SK-N-SH (cell line): ENCODE measurements at regions not wholly inside any gene's neighbourhood (a gene's known extent, or its start where the extent isn't known, plus 50 kb on each side); places are given as distances from the start of the nearest gene placed in this dataset.

Experiments
- CTCF ChIA-PET: fragments of 300-600, 350-600 bp; formaldehyde crosslinking; extraction: SDS; loops from one replicate; lab custom pipeline; 2021; lab: Yijun Ruan, JAX
- POLR2A ChIA-PET: fragments of 350-600 bp; sonication (Branson Sonifier 250); formaldehyde crosslinking; extraction: SDS; loops from one replicate; lab custom pipeline; 2020; ENCODE audit warnings: antibody characterized with exemption, inconsistent platforms; lab: Yijun Ruan, JAX
- DNase-seq: peaks from one replicate; pipeline ENCODE4 v3.0.0; 2012
- H2AFZ ChIP-seq: fragments of 200-600 bp; sonication (generic); 2 replicates; pipeline ENCODE4 v1.8.1; 2016; ENCODE audit warnings: antibody characterized with exemption, mild to moderate bottlenecking, low read depth
- H3F3A ChIP-seq: fragments of 200-600 bp; sonication (generic); replicated peaks from 2 replicates; pipeline ENCODE3; 2016; ENCODE audit warnings: antibody characterized with exemption, mild to moderate bottlenecking; ENCODE audit not compliant: insufficient read depth
- H3K27ac ChIP-seq, 2 experiments: fragments of 200-500 bp in 1 of 2; fragments of 200-600 bp in 1 of 2; sonication (Bioruptor generic) in 1 of 2; sonication (generic), shearing (Covaris generic) in 1 of 2; 2 replicates each; pipeline versions ENCODE4 v1.5.1 to v1.6.1; 2014 to 2016; ENCODE audit warnings: low read depth in 2 of 2, inconsistent platforms in 1 of 2, low read length in 1 of 2, mild to moderate bottlenecking in 1 of 2, mixed read lengths in 1 of 2
- H3K27me3 ChIP-seq: fragments of 200-600 bp; sonication (generic), shearing (Covaris generic); 2 replicates; pipeline ENCODE4 v1.6.1; 2016; ENCODE audit warnings: mixed run types; ENCODE audit not compliant: insufficient read depth
- H3K36me3 ChIP-seq, 2 experiments: fragments of 200-500 bp in 1 of 2; fragments of 200-600 bp in 1 of 2; sonication (Bioruptor generic) in 1 of 2; sonication (generic) in 1 of 2; replicated peaks in 1 of 2; 2 replicates each; pipeline versions ENCODE3 to v1.5.1; 2014 to 2016; ENCODE audit warnings: low read length in 1 of 2, mild to moderate bottlenecking in 1 of 2; ENCODE audit not compliant: insufficient read depth in 2 of 2, control insufficient read depth in 1 of 2
- H3K4me1 ChIP-seq, 2 experiments: fragments of 200-500 bp in 1 of 2; fragments of 200-600 bp in 1 of 2; sonication (Bioruptor generic) in 1 of 2; sonication (generic), shearing (Covaris generic) in 1 of 2; 2 replicates each; pipeline versions ENCODE4 v1.5.1 to v1.6.1; 2014 to 2016; ENCODE audit warnings: low read depth in 1 of 2, low read length in 1 of 2, mixed run types in 1 of 2; ENCODE audit not compliant: insufficient read depth in 2 of 2, control insufficient read depth in 1 of 2
- H3K4me2 ChIP-seq: fragments of 200-600 bp; sonication (generic), shearing (Covaris generic); 2 replicates; pipeline ENCODE4 v1.6.1; 2017; ENCODE audit warnings: mixed run types
- H3K4me3 ChIP-seq, 2 experiments: fragments of 200-500 bp in 1 of 2; fragments of 200-600 bp in 1 of 2; sonication (Bioruptor generic) in 1 of 2; sonication (generic), shearing (Covaris generic) in 1 of 2; 2 replicates each; pipeline versions ENCODE4 v1.5.1 to v1.8.1; 2014 to 2016; ENCODE audit warnings: low read depth in 2 of 2, inconsistent platforms in 1 of 2, low read length in 1 of 2, mild to moderate bottlenecking in 1 of 2, mixed read lengths in 1 of 2, moderate library complexity in 1 of 2
- H3K79me2 ChIP-seq: fragments of 200-600 bp; sonication (generic); 2 replicates; pipeline ENCODE4 v1.8.1; 2017; ENCODE audit warnings: mild to moderate bottlenecking; ENCODE audit not compliant: insufficient read depth
- H3K9ac ChIP-seq: fragments of 200-600 bp; sonication (generic); 2 replicates; pipeline ENCODE4 v1.6.1; 2017; ENCODE audit warnings: mixed run types
- H3K9me2 ChIP-seq: fragments of 200-600 bp; sonication (generic); 2 replicates; pipeline ENCODE4 v1.6.1; 2017; ENCODE audit warnings: mixed run types
- H3K9me3 ChIP-seq: fragments of 200-600 bp; sonication (generic); 2 replicates; pipeline ENCODE4 v1.6.1; 2017; ENCODE audit warnings: mixed run types, mild to moderate bottlenecking, moderate library complexity
- H4K20me1 ChIP-seq: fragments of 200-600 bp; sonication (generic); 2 replicates; pipeline ENCODE4 v1.6.1; 2017; ENCODE audit warnings: mild to moderate bottlenecking, mixed run types; ENCODE audit not compliant: insufficient read depth
- CHD2 ChIP-seq: fragments of 150-350 bp; IDR thresholded peaks from 2 replicates; pipeline ENCODE4 v1.6.1; 2018; ENCODE audit warnings: low read length; ENCODE audit not compliant: partially characterized antibody
- ELF1 ChIP-seq: IDR thresholded peaks from 2 replicates; pipeline ENCODE4 v1.4.0; 2012
- EZH2phosphoT487 ChIP-seq: fragments of 200-600 bp; sonication (generic); IDR thresholded peaks from 2 replicates; pipeline ENCODE4 v1.6.1; 2017; ENCODE audit warnings: low read depth, mixed run types, mild to moderate bottlenecking, antibody characterized with exemption, moderate library complexity, borderline replicate concordance
- GATA2 ChIP-seq: sonication (generic); formaldehyde crosslinking; IDR thresholded peaks from 2 replicates; pipeline ENCODE4 v1.5.0; 2020; ENCODE audit warnings: mild to moderate bottlenecking, missing genetic modification reagents
- IRF3 ChIP-seq: fragments of 150-350 bp; IDR thresholded peaks from 2 replicates; pipeline ENCODE4 v1.6.1; 2016; ENCODE audit warnings: mild to moderate bottlenecking, low read depth, low read length
- JUND ChIP-seq: IDR thresholded peaks from 2 replicates; pipeline ENCODE4 v1.4.0; 2012
- RFX5 ChIP-seq: IDR thresholded peaks from 2 replicates; pipeline ENCODE4 v1.6.1; 2012; ENCODE audit warnings: mild to moderate bottlenecking, improper control_type of control experiment, low read length
- RXRA ChIP-seq: IDR thresholded peaks from 2 replicates; pipeline ENCODE4 v1.4.0; 2012; ENCODE audit warnings: low read depth, mild to moderate bottlenecking, borderline replicate concordance
- SIN3A ChIP-seq: IDR thresholded peaks from 2 replicates; pipeline ENCODE4 v1.6.1; 2012; ENCODE audit warnings: low read depth, mild to moderate bottlenecking, low read length, moderate library complexity, borderline replicate concordance
- SMC3 ChIP-seq: IDR thresholded peaks from 2 replicates; pipeline ENCODE4 v1.6.1; 2012; ENCODE audit warnings: low read depth, low read length, improper control_type of control experiment
- TEAD4 ChIP-seq: IDR thresholded peaks from 2 replicates; pipeline ENCODE4 v1.4.0; 2012; ENCODE audit warnings: mild to moderate bottlenecking, borderline replicate concordance; ENCODE audit not compliant: insufficient read depth
- USF1 ChIP-seq: IDR thresholded peaks from 2 replicates; pipeline ENCODE4 v1.4.0; 2012; ENCODE audit warnings: low read depth, borderline replicate concordance
- YY1 ChIP-seq: IDR thresholded peaks from 2 replicates; pipeline ENCODE4 v1.4.0; 2012; ENCODE audit warnings: low read depth, mild to moderate bottlenecking
- WGBS: methylation state at CpG from one replicate; pipeline ENCODE4 v1.1.6; 2017; ENCODE audit warnings: low lambda C conversion rate; 5-methylcytosine and 5-hydroxymethylcytosine counted together

- Histone ChIP-seq H4K20me1 (no peaks in the 10 kb centered on the region), H3K27ac (no peak overlapping the region), H3K9me3 (no peaks in the 10 kb centered on the region), H3K4me2 (no peak overlapping the region), H3K4me1 (no peaks in the 10 kb centered on the region; a peak in 1 of 4 replicates), H2AFZ (no peak overlapping the region), H3K4me3 (no peak overlapping the region), H3K79me2 (no peaks in the 10 kb centered on the region), H3K27me3 (no peaks in the 10 kb centered on the region), H3K36me3 (no peaks in the 10 kb centered on the region), H3K9me2 (no peaks in the 10 kb centered on the region), H3F3A (no peaks in the 10 kb centered on the region), H3K9ac (no peak overlapping the region)
- POLR2A ChIA-PET = no interaction called here
- WGBS = 68% methylated on average over 2 of the region's 2 CpGs
- CTCF ChIA-PET = interaction anchor here (1.0 kb wide), 1 partner anchor 27 kb away, joined by 3 read pairs; no protein-coding TSS in a partner anchor
- no peak for DNase-seq
- no peak for TF ChIP-seq USF1
- TF ChIP-seq JUND = no peak
Measured at GRCh38 chr2:48874282-48874681, 118.8 kb upstream of the LHCGR start.

DNA sequence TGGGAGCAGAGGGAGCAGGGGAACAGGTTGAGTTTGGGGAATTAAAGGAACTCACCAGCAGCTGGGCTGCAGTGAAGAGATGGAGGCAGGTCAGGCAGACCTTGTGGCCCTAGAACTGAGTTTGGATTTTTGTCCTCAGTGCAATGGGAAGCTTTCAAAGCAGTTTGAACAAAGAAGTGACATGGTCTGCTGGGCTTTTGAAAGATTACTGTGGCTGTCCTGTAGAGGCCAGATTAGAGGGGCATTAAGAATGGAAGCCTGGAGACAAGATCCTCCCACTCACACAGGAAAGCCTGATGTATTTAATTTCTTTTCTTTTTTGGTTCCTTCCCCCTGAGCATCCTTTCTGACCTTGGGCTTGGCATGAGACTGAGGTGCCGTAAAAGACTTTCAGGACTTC is 118.1 kb upstream of the LHCGR start:
- H3K27me3 ChIP-seq = no peaks in the 10 kb centered on the region
- POLR2A ChIA-PET = no interaction called here
- H3F3A ChIP-seq = no peaks in the 10 kb centered on the region
- no peaks in the 10 kb centered on the region for H3K79me2 ChIP-seq
- H3K4me3 ChIP-seq = no peak overlapping the region
- H3K36me3 ChIP-seq = no peaks in the 10 kb centered on the region
- TF ChIP-seq RFX5 (no peak), GATA2 (CRISPR knock-in tag) (no peak), TEAD4 (no peak), YY1 (no peak), CHD2 (no peak), SMC3 (no peak), EZH2phosphoT487 (no peak), SIN3A (no peak), IRF3 (no peak), RXRA (no peak), ELF1 (no peak)
- TF ChIP-seq, all 33 proteins: peak for 0
- Histone ChIP-seq H3K9me3 (no peaks in the 10 kb centered on the region), H3K9ac (no peak overlapping the region), H3K27ac (no peak overlapping the region), H3K4me2 (no peak overlapping the region), H3K9me2 (no peaks in the 10 kb centered on the region), H3K4me1 (no peaks in the 10 kb centered on the region; a peak in 1 of 4 replicates), H4K20me1 (no peaks in the 10 kb centered on the region), H2AFZ (no peak overlapping the region)
- CTCF ChIA-PET = interaction anchor here (1.0 kb wide), 1 partner anchor 27 kb away, joined by 3 read pairs; no protein-coding TSS in a partner anchor
- no peak for DNase-seq
- 48% methylated on average over 1 of the region's 1 CpG for WGBS
